Activated CD4-positive, alpha-beta T cell treated with anti-CD3 and anti-CD28 coated beads, Interleukin-2, amount 50 U/mL, for 16 hours (primary cell): ENCODE measurements at regions not wholly inside any gene's neighbourhood (a gene's known extent, or its start where the extent isn't known, plus 50 kb on each side); places are given as distances from the start of the nearest gene placed in this dataset.
"Not testable (repeated sequence)": the region's sequence is repeated elsewhere in the genome, so short reads cannot be mapped to it uniquely, and the experiment has no call there.

Source experiments
- DNase-seq: peaks from one replicate; pipeline ENCODE4 v3.0.0-alpha.2; 2020

- no peak for DNase-seq
Measured at GRCh38 chr13:94811753-94812152, 99.4 kb upstream of the SOX21 start.

DNA sequence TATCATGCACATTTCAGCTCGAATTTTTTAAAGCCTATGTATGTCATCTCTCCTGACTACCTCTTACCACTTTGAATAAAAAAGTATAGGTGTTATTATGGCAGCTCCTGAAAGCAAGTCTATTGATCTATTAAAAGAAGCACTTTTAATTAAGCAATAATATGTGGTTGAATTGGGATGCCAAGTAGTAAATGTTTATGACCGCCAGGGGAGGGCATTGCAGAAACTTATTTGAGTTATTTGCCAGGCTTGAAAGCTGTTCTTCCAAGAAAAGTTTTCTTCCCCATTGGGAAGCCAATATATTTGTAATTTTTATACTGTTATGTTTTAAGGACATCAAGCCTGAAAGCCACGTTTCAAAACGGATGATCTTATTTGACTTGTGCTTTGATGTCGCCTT is 88.1 kb upstream of the SOX21 start:
- DNase-seq = no peak

DNA sequence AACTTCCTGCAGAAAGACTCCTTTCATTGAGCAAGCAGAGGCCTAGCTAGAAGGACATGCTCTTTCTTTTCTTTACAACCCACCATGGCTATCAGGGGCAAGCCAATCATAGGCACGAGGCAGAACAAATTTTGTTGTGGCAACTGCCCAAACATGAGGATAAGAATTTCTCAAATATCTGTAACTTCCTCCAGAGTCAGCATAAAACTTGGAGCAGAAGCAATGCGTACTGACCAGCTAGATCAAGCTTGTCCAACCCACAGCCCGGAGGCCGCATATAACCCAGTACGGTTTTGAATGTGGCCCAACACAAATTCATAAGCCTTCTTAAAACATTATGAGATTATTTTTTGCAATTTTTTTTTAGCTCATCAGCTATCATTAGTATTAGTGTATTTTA is 87.0 kb upstream of the SOX21 start:
- no peak for DNase-seq

DNA sequence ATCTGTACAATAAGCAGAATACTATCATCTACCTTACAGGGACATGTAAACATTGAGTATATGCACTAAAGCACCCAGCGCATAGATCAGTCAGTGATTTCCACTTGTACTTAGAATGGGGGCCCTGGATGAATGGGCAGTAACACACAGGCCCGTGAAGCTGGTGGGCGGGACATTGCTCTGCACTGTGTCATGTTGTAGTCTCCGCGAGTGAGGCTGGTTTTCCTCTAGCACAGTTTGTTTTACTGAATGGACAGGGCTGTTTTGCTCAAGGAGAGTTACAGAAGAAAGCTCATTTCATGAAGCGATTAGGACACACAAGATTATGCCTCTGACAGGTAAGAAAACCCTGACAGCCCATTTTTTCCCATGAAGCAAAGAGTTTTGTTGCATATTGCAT is 86.4 kb upstream of the SOX21 start:
- no peak for DNase-seq

- DNase-seq = no peak
Measured at GRCh38 chr13:94795292-94795691, 82.9 kb upstream of the SOX21 start.

DNA sequence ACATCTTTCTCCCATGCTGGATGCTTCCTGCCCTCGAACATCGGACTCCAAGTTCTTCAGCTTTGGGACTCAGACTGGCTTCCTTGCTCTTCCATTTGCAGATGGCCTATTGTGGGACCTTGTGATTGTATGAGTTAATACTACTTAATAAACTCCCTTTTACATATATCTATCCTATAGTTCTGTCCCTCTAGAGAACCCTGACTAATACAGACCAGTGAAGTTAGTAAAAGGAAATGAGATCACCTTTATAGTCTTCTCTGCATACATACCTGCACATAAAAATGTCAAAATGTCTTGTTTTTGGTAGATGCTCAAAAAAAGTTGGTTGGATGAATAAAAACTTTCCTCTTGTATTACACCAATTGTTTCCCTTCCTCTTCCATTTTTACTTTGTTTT is 73.9 kb upstream of the SOX21 start:
- DNase-seq = not testable (repeated sequence)

DNA sequence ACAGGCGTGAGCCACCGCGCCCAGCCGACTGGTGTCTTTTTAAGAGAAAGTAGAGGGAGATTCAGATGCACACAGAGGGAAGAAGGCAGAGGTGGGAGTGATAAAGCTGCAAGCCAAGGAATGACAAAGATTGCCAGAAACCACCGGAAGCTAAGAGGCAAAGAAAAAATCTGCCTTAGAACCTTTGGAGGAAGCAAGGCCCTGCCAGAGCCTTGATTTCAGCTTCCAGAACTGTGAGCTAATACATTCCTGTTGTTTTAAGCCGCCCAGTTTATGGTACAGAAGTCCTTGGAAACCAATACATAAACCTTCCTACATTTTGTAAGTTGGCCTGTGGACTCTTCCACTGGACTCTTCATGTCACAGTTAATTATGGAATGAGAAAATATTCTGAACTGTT is 71.7 kb upstream of the SOX21 start:
- DNase-seq = no peak

DNA sequence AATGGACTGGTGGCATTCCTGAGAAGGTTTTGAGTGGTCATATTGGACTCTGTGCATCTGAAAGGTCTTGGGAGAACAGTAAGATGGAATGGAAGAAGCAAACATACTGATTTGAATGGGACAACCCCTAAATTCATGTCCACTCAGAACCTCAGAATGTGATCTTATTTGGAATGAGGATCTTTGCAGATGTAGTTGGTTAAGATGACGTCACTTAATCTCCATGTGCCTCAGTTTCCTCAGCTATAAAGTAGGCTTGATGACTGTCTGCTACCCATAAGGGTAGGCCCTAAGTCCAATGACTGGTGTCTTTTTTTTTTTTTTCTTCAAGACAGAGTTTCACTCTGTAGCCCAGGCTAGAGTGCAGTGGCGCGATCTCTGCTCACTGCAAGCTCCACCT is 71.1 kb upstream of the SOX21 start:
- no peak for DNase-seq

DNA sequence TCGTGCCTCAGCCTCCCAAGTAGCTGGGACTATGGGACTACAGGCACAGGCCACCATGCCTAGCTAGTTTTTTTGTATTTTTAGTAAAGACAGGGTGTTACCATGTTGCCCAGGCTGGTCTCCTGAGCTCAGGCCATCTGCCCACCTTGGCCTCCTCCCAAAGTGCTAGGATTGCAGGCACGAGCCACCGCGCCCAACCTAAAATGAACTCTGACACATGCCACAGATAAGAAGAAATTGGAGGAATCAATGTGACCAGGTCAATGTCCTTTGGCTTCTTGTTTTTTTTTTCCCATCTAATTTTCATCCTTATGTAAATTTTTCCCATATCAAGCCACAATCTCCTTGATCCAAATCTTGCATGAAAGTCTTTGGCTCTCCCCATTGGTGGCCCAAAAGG is 68.1 kb upstream of the SOX21 start:
- no peak for DNase-seq

- DNase-seq = no peak
Measured at GRCh38 chr13:94778986-94779385, 66.6 kb upstream of the SOX21 start.

DNA sequence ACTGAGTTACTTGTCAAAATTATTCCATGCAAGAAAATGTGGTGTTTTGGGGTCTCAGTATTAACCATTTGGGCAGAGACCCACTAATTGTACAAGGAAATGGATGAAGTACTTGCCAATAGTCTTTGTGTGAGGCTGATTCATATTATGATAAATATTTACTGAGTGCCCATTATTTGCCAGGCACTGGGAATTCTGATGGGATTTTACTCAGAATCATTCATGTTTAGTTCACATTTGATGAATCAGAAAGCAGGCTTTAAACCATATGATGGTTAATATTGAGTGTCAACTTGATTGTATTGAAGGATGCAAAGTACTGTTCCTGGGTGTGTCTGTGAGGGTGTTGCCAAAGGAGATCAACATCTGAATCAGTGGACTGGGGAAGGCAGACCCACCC is 66.2 kb upstream of the SOX21 start:
- DNase-seq = no peak

DNA sequence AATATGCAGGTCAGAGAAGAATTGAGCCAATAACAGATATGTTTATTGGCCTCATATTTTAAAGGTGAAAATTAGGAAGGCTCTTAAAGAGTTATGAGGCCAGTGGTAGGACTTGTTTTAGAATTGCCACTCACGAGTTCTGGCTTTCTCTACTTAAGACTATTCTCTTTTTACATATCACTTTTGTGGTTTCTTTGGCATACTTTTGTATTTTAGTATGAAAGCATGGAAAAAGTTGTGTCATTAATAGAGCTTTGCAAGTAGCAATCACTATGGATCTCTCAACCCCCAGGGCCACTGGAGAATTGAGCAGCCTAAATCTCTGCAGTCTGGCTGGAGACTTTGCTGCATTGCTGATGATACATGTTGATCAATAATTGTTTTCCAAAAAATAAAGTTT is 64.6 kb upstream of the SOX21 start:
- no peak for DNase-seq

GRCh38 chr13:94776300-94776699 is 64.0 kb upstream of the SOX21 start:
- no peak for DNase-seq

GRCh38 chr13:94765814-94766213 is 53.5 kb upstream of the SOX21 start:
- DNase-seq = no peak

DNA sequence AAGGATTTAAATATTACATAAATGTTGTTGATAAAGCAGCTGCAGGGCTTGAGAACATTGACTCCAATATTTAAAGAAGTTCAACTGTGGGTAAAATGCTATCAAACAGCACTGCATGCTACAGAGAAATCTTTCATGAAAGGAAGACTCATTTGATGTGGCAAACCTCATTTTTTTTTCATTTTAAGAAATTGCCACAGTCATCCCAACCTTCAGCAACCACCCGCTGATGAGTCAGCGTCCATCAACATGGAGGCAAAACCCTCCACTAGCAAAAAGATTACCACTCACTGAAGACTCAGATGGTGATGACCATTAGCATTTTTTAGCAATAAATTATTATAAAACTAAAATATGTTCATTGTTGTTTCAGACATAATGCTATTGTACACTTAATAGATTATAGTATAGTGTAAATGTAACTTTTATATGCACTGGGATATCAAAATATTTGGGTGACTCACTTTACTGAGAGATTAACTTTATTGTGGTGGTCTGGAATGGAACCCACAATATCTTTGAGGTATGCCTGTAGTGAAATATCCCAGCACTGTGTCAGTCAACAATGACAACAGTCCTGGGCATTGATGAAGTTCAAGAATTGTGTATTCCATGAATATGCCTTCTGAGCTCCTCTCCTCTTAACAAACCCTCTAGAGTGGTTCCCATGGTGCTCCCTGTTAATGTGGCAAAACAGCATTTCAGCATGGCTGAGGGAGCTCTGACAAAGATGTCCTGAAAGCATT is 52.4 kb upstream of the SOX21 start:
- DNase-seq = peak; percentile 43
